DND-41 (cell line): ENCODE measurements at regions not wholly inside any gene's neighbourhood (a gene's known extent, or its start where the extent isn't known, plus 50 kb on each side); places are given as distances from the start of the nearest gene placed in this dataset.

Experiments
- ATAC-seq: fragments of 200-7000 bp; cut with Tn5 transposase; 3 replicates; pipeline ENCODE4 v1.9.1; 2021; ENCODE audit warnings: low read depth; ENCODE audit not compliant: insufficient read depth
- DNase-seq: peaks from one replicate; pipeline ENCODE4 v3.0.0-alpha.2; 2020
- H2AFZ ChIP-seq: 2 replicates; pipeline ENCODE4 v1.6.0; 2012; ENCODE audit warnings: low read depth, low read length
- H3K27ac ChIP-seq: 2 replicates; pipeline ENCODE4 v1.5.1; 2012; ENCODE audit warnings: low read length, inconsistent platforms
- H3K27me3 ChIP-seq: fragments of 200-600 bp; sonication (generic); 2 replicates; pipeline ENCODE4 v1.6.0; 2012; ENCODE audit warnings: low read length, mild to moderate bottlenecking, inconsistent platforms; ENCODE audit not compliant: insufficient read depth, poor library complexity
- H3K36me3 ChIP-seq: 2 replicates; pipeline ENCODE4 v1.5.1; 2012; ENCODE audit warnings: low read length, inconsistent platforms; ENCODE audit not compliant: insufficient read depth
- H3K4me1 ChIP-seq: 2 replicates; pipeline ENCODE4 v1.5.1; 2012; ENCODE audit warnings: mild to moderate bottlenecking, low read length; ENCODE audit not compliant: insufficient read depth
- H3K4me2 ChIP-seq: 2 replicates; pipeline ENCODE4 v1.6.0; 2012; ENCODE audit warnings: mild to moderate bottlenecking, moderate library complexity, low read length, inconsistent platforms; ENCODE audit not compliant: insufficient read depth
- H3K4me3 ChIP-seq, 2 experiments: fragments of 200-600 bp in 1 of 2; shearing (Covaris generic) in 1 of 2; 2 replicates each; pipeline ENCODE4 v1.5.1; 2012 to 2016; ENCODE audit warnings: inconsistent platforms in 2 of 2, low read length in 2 of 2, mild to moderate bottlenecking in 2 of 2, low read depth in 1 of 2, moderate library complexity in 1 of 2
- H3K79me2 ChIP-seq: 2 replicates; pipeline ENCODE4 v1.6.0; 2012; ENCODE audit warnings: low read length, inconsistent platforms; ENCODE audit not compliant: insufficient read depth
- H3K9ac ChIP-seq: 2 replicates; pipeline ENCODE4 v1.6.0; 2012; ENCODE audit warnings: low read depth, mild to moderate bottlenecking, inconsistent platforms, low read length, moderate library complexity
- H3K9me3 ChIP-seq: 2 replicates; pipeline ENCODE4 v1.5.1; 2012; ENCODE audit warnings: low read length, moderate library complexity, mild to moderate bottlenecking, inconsistent platforms; ENCODE audit not compliant: insufficient read depth, severe bottlenecking
- H4K20me1 ChIP-seq: 2 replicates; pipeline ENCODE4 v1.6.0; 2012; ENCODE audit warnings: low read length; ENCODE audit not compliant: insufficient read depth
- CTCF ChIP-seq: IDR thresholded peaks from 2 replicates; pipeline ENCODE4 v1.5.1; 2012; ENCODE audit warnings: borderline replicate concordance, low read length, moderate library complexity, mild to moderate bottlenecking; ENCODE audit not compliant: poor library complexity, severe bottlenecking; ENCODE audit errors: extremely low read depth
- EZH2 ChIP-seq: IDR thresholded peaks from 3 replicates; pipeline ENCODE4 v1.6.1; 2012; ENCODE audit warnings: borderline replicate concordance, low read depth, mild to moderate bottlenecking, moderate library complexity, low read length, inconsistent platforms; ENCODE audit not compliant: severe bottlenecking

DNA sequence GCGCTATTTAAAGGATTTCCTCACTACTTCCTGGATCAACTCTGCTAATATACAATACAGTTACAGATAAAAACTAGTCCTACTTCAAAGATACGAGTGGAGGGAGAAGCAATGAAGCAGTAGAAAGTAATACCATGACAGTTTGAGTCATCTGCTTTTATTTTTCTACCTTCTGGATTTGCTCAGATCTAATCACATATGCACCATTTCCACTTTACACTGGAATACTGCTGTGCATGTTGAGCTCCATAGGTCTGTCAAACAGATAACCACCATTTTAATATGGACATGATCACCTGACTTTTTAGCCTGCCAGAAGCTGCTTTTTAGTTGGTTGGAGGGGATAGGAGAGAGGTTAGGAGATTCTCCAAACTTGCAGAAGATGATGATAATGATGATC lies 92.5 kb downstream of the MMUT start:
- H3K27ac ChIP-seq, result no peak overlapping the region
- no peak overlapping the region for H2AFZ ChIP-seq
- DNase-seq, result no peak
- no peaks in the 10 kb centered on the region for H3K36me3 ChIP-seq
- H3K27me3 ChIP-seq, result no peaks in the 10 kb centered on the region
- no peaks in the 10 kb centered on the region for H4K20me1 ChIP-seq
- no peak overlapping the region for H3K4me2 ChIP-seq
- H3K9ac ChIP-seq, result no peak overlapping the region
- peaks cover 11% of the 10 kb centered on the region for H3K9me3 ChIP-seq
- no peak for ATAC-seq
- TF ChIP-seq CTCF (no peak), EZH2 (no peak)
- H3K79me2 ChIP-seq, result no peaks in the 10 kb centered on the region
- H3K4me3 ChIP-seq, result no peak overlapping the region
- H3K4me1 ChIP-seq, result no peaks in the 10 kb centered on the region

DNA sequence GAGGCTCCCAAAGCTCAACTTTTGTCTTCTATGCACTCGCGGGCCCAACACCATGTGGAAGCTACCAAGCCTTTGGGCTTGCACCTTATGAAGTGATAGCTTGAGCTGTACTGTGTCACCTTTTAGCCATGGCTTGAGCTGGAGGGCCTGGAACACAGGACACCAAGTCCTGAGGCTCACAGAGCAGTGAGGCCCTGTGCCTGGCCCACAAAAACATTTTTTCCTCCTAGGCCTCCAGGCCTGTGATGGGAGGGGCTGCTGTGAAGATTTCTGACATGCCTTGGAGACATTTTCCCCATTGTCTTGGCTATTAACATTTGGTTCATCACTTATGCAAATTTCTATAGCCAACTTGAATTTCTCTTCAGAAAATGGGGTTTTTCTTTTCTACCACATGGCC lies 96.5 kb downstream of the MMUT start:
- H3K4me1 ChIP-seq, result no peaks in the 10 kb centered on the region
- H2AFZ ChIP-seq, result no peak overlapping the region
- H3K27ac ChIP-seq, result no peak overlapping the region
- H3K4me3 ChIP-seq, result no peak overlapping the region
- H4K20me1 ChIP-seq, result no peaks in the 10 kb centered on the region
- DNase-seq (no peak), ATAC-seq (no peak)
- no peak for TF ChIP-seq EZH2
- no peak for TF ChIP-seq CTCF
- no peaks in the 10 kb centered on the region for H3K79me2 ChIP-seq
- no peak overlapping the region for H3K4me2 ChIP-seq
- H3K9ac ChIP-seq, result no peak overlapping the region
- no peaks in the 10 kb centered on the region for H3K36me3 ChIP-seq
- H3K27me3 ChIP-seq, result no peaks in the 10 kb centered on the region
- peaks cover 11% of the 10 kb centered on the region for H3K9me3 ChIP-seq

- H3K27ac ChIP-seq, result no peak overlapping the region
- H3K9me3 ChIP-seq, result no peaks in the 10 kb centered on the region
- H3K27me3 ChIP-seq, result no peaks in the 10 kb centered on the region
- no peak overlapping the region for H3K4me2 ChIP-seq
- TF ChIP-seq EZH2 (no peak), CTCF (no peak)
- no peaks in the 10 kb centered on the region for H3K36me3 ChIP-seq
- no peak overlapping the region for H2AFZ ChIP-seq
- ATAC-seq (no peak), DNase-seq (no peak)
- no peaks in the 10 kb centered on the region for H3K79me2 ChIP-seq
- no peaks in the 10 kb centered on the region for H4K20me1 ChIP-seq
- H3K4me3 ChIP-seq, result no peak overlapping the region
- no peaks in the 10 kb centered on the region for H3K4me1 ChIP-seq
- H3K9ac ChIP-seq, result no peak overlapping the region
These were observed 114.5 kb downstream of the MMUT start for GRCh38 chr6:49348561-49348960.

GRCh38 chr6:49342410-49342809 lies 120.6 kb downstream of the MMUT start:
- ATAC-seq (no peak), DNase-seq (no peak)
- Histone ChIP-seq H3K9me3 (no peaks in the 10 kb centered on the region), H3K9ac (no peak overlapping the region), H3K4me2 (no peak overlapping the region), H3K4me1 (no peaks in the 10 kb centered on the region), H3K79me2 (no peaks in the 10 kb centered on the region), H3K36me3 (no peaks in the 10 kb centered on the region), H2AFZ (no peak overlapping the region), H3K4me3 (no peak overlapping the region), H3K27me3 (no peaks in the 10 kb centered on the region), H4K20me1 (no peaks in the 10 kb centered on the region), H3K27ac (no peak overlapping the region)
- TF ChIP-seq CTCF (no peak), EZH2 (no peak)
